NCI-H446 (cell line): ENCODE measurements at regions not wholly inside any gene's neighbourhood (a gene's known extent, or its start where the extent isn't known, plus 50 kb on each side); places are given as distances from the start of the nearest gene placed in this dataset.
A peak's percentile ranks its signal among the peaks of the same experiment; 100 is the strongest.
"Not testable (repeated sequence)": the region's sequence is repeated elsewhere in the genome, so short reads cannot be mapped to it uniquely, and the experiment has no call there.

Experiments used
- DNase-seq, 2 experiments: peaks; one replicate each; lab custom pipeline; 2025; lab: John Stamatoyannopoulos, UW

GRCh38 chr18:22816266-22817176, 116.6 kb upstream of the RBBP8 start:
- DNase-seq, result peak; percentile 5 to 56

GRCh38 chr18:22817844-22818243, 115.3 kb upstream of the RBBP8 start:
- DNase-seq, result no peak

DNA sequence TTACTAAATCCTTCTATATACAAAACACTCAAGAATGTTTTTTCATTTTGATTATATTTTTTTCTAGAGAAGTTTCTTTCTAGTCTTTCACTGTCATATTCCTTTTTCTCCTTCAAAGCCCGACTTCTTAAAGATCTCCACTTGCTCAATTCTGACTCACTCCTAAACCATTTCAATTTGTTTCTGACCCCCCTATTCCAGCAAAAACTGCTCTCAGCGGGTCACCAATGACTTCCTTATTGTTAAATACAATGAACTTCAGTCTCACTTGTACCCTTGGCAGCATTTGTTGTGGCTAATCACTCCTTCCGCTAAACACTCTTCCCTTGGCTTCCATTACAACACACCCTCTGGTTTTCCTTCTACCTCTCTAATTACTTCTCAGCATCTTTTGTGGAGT, 111.1 kb upstream of the RBBP8 start:
- DNase-seq, result no peak

DNA sequence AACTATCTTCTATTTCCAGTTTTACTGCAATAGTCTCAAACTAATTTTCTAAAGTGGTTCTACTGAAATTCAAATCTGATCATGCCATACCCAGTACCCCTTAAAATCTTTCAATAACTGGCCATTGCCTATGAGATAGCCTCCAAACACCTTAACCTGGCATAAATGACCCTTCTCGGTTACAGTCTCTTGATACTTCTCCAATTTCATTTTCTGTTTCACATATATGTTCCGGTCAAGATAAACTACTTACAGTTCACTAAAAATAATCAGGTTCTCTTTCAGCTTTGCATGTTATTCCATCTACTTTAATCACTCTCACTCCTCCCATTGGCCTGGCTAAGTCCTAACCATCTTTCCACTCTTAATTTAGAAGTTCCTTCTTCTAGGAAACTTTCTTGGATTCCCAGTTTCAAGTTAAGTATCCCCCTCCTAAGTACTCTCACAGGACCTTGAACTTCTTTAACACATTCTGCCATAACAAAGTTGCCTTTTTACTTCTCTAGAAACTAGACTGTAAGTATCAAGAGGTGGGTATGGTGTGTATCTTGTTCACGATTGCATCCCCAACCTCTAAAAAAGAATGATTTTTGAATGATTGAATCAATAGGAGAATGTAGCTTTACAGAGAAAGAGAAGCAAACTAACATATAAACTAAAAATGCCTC, 110.2 kb upstream of the RBBP8 start:
- DNase-seq, result no peak

DNA sequence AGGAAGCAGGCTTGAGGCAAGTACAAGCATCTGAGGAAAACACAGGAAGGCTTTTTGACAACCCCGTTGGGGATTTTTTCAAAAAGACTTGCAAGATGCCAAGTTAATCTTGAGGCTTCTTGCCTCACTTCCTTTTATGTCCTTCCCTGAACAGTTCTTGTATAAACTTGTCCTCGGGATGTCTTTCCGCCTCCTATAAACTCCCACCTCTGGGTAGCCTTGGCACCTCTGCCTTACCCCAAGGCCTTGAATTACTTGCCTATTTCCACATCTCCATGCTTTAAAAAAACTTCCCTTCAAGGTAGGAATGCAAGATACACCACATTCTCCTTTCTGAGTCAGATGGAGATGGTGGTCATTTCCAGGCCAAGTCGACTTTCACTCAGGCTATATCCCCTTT, 106.4 kb upstream of the RBBP8 start:
- DNase-seq, result no peak

DNA sequence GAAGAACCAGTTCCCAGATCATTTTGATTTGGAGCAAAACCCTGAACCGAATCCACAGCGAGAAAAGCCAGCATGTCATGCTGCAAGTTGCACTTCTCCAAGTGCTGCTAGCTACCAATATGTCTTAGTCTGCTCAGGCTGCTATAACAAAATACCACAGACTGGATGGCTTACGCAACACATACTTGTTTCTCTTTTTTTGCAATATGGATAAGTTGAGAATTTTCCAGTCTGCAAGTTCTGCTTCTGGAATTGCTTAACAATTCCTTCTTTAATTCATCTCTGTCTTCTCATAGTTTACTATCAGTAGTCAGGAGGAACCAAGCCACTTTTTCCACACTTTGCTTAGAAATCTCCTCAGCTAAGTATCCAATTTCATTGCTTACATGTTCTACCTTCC, 105.9 kb upstream of the RBBP8 start:
- DNase-seq, result no peak

DNA sequence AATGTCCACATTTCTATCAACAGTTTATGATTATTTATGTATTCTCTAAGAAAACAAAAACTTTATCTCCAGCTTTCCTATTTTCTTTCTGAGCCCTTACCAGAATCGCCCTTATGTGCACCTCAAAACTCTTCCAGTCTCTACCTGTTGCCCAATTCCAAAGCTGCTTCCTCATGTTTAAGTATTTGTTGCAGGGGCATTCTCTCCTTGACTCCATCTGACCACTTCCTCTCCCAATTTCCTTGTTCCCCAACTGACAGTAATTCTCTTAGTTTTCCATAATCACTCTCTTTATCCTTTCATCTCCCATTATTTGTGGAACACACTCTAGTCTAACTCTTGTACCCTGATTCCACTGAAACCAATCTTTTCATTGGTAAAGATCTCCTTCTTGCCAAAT, 105.4 kb upstream of the RBBP8 start:
- no peak for DNase-seq

DNA sequence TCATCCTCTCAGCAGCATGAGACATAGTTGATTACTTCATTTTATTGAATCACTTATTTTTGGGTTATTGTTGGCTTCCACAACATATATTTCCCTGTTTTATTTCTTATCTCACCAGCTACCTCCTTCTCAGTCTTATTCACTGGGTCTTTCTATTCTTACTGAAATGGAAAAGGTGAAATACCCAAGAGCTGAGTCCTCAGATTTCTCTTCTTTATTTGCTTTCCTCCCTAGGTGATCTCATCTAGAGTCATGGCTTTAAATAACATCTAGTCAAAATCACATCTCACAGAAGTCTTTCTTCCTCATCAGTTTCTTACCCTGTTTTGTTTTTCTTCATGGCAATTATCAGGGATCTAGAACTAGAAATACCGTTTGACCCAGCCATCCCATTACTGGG, 105.0 kb upstream of the RBBP8 start:
- DNase-seq, result no peak

DNA sequence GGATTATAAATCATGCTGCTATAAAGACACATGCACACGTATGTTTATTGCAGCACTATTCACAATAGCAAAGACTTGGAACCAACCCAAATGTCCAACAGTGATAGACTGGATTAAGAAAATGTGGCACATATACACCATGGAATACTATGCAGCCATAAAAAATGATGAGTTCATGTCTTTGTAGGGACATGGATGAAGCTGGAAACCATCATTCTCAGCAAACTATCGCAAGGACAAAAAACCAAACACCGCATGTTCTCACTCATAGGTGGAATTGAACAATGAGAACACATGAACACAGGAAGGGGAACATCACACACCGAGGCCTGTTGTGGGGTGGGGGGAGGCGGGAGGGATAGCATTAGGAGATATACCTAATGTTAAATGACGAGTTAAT, 104.5 kb upstream of the RBBP8 start:
- DNase-seq, result not testable (repeated sequence)

- no peak for DNase-seq
Measured at GRCh38 chr18:22829781-22830180, 103.3 kb upstream of the RBBP8 start.

- no peak for DNase-seq
Measured at GRCh38 chr18:22830511-22830910, 102.6 kb upstream of the RBBP8 start.

DNA sequence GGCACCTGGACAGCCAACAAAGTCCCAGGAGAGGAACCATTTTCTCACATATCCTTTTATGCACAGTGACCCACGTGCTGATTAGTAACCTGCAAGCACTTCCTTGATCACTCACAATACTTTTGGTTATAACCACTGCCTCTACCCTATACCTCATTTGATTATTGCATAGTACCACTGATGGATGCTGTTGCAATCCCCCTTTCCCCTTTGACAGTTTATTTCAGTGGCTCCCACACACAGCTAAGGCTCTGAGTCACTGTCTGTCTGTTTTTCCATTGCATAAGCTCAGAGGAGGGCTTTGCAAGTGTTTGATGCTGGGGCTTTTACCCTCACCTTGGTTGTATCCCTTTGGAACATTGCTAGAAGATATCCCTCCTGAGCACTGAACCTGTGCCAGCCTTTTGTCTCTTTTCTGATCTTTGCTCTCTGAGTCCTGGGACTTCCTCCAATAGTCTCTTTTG, 101.7 kb upstream of the RBBP8 start:
- no peak for DNase-seq

DNA sequence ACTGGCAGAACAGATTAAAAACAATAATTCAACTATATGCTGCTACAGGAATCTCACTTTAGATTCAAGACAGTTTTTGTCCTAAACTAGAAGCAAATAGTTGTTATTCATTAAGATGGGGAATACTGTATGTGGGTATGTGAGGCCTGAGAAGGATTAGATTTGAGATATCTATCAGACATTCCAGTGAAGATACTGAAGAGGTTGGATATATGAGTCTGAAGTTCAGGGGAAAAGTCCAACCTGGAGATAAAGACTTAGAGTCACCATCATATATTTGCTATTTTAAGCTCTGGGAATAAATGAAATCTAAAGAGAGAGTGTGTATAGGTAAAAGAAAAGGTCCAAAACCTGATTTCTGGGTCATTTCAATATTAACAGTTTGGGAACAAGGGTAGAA, 96.2 kb upstream of the RBBP8 start:
- DNase-seq, result no peak

GRCh38 chr18:22838221-22838620, 94.9 kb upstream of the RBBP8 start:
- no peak for DNase-seq

GRCh38 chr18:22838639-22839277, 94.4 kb upstream of the RBBP8 start:
- no peak for DNase-seq

- no peak for DNase-seq
Measured at GRCh38 chr18:22839340-22839821, 93.7 kb upstream of the RBBP8 start.

DNA sequence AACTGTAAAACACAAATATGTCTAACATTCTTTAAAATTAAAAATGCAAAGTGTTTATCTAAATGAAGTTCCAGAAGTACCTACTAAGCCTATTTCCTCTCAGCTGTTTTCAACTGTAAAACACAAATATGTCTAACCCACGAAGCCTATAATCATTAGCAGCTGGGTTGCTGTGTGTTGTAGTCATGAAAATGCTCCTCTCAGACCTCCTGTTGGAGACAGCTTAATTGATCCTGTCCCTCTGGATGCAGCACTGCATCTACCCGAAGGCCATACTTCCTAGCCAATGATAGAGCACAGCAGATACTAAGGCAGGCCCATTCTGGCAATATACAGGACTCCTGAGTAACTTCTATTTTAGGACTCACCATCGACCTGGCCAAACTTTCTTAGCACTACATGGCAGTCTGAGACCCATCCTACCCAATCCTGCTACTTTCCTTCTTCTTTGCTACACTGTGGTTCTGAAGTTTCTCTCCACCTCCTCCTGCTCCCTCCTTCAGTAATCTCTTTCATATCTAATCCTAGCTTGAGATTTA, 92.5 kb upstream of the RBBP8 start:
- no peak for DNase-seq

DNA sequence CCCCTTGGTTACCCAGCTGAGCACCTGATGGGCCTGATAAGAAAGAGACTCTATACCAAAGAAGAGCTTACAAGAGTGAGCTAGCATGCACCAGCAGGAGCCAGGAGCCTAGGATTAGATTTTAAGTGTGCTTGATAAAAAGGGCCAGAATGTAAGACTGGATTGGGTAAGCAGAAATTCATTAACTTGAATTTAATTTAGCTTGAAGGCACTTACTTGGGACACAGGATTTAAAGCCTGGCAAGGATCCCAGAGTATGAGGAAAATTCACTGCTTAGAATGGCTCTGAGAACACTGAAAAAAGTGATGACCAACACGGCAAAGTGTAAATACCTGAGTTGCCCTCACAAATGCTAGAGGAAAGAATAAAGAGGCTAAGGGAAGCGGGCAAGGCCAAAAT, 91.3 kb upstream of the RBBP8 start:
- no peak for DNase-seq

GRCh38 chr18:22844190-22844589, 88.9 kb upstream of the RBBP8 start:
- DNase-seq, result no peak

GRCh38 chr18:22844628-22845027, 88.5 kb upstream of the RBBP8 start:
- no peak for DNase-seq

DNA sequence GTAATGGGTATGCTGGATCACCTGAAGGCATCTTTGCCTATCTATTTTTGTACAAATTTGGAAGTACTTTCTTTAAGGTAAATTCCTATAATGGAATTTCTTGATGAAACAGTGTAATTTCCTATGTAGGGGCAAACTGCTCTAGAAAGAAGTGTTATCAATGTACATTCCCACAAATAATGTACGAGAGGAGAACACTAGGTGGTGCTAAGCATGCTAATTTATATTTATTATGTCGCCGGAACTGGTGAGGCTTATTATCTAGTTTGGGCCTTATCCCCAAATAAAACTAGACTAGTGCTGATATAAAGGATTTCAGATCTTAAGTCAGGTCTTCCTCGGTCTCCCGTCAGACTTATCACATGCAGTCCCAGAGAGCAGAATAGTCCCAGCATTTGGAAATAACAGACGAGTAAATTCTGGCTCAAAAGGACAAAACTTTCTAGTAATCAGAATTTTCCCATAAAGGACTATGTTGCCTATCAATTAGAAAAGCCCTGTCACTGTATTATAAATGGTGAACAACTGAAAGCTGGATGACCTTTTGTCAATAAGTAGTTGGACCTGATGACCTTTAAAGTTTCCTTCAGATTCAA, 86.9 kb upstream of the RBBP8 start:
- DNase-seq, result peak in 1 of 2 experiments; percentile 26

DNA sequence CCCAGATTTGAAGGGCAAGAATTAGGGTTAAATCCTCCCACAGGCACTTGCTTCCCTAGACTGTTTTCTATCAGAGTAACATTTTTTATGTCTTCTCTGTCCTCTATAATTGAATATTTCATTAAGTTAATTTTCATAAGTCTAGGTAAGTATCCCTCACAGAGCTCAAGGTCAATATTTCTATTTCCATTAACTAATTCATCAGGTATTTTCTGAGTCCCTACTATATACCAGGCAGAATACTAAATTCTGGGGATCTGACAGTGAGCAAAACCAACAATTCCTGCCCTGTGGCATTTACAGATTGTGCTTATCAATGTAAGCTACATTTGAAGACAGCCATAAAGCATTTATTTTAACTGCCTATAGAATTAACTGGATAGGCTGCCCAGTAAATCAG, 86.4 kb upstream of the RBBP8 start:
- DNase-seq, result no peak
